KMS-11 (cell line): ENCODE measurements at regions not wholly inside any gene's neighbourhood (a gene's known extent, or its start where the extent isn't known, plus 50 kb on each side); places are given as distances from the start of the nearest gene placed in this dataset.
"Not testable (repeated sequence)": the region's sequence is repeated elsewhere in the genome, so short reads cannot be mapped to it uniquely, and the experiment has no call there.

Experiments
- H2AFZ ChIP-seq: fragments of 200-600 bp; sonication (generic); 2 replicates; pipeline ENCODE4 v1.6.1; 2016; ENCODE audit warnings: antibody characterized with exemption, mixed run types, low read depth
- H3K27ac ChIP-seq: fragments of 200-600 bp; sonication (generic); 2 replicates; pipeline ENCODE4 v1.6.1; 2016; ENCODE audit warnings: mild to moderate bottlenecking, mixed run types
- H3K27me3 ChIP-seq: fragments of 200-600 bp; sonication (generic); 2 replicates; pipeline ENCODE4 v1.6.1; 2017; ENCODE audit warnings: mild to moderate bottlenecking, low read depth, mixed run types, moderate library complexity; ENCODE audit not compliant: insufficient read depth
- H3K36me3 ChIP-seq: fragments of 200-600 bp; sonication (generic); 2 replicates; pipeline ENCODE4 v1.6.1; 2017; ENCODE audit warnings: mild to moderate bottlenecking, mixed run types; ENCODE audit not compliant: insufficient read depth
- H3K4me1 ChIP-seq: fragments of 200-600 bp; sonication (generic); 2 replicates; pipeline ENCODE4 v1.6.1; 2016; ENCODE audit warnings: mild to moderate bottlenecking, low read depth, mixed run types; ENCODE audit not compliant: poor library complexity, severe bottlenecking
- H3K4me2 ChIP-seq: fragments of 200-600 bp; sonication (generic); 2 replicates; pipeline ENCODE4 v1.7.0; 2016; ENCODE audit warnings: mild to moderate bottlenecking, mixed run types
- H3K4me3 ChIP-seq: fragments of 200-600 bp; sonication (generic); IDR thresholded peaks from 2 replicates; pipeline ENCODE4 v1.6.1; 2017; ENCODE audit warnings: low read depth, low read length, mixed read lengths; ENCODE audit not compliant: insufficient read depth
- H3K79me2 ChIP-seq: fragments of 200-600 bp; sonication (generic); 2 replicates; pipeline ENCODE4 v1.6.1; 2016; ENCODE audit warnings: low read depth, mixed run types; ENCODE audit not compliant: insufficient read depth
- H3K9ac ChIP-seq: fragments of 200-600 bp; sonication (generic); 2 replicates; pipeline ENCODE4 v1.6.1; 2016; ENCODE audit warnings: mild to moderate bottlenecking, mixed run types
- H4K20me1 ChIP-seq: fragments of 200-600 bp; sonication (generic); 2 replicates; pipeline ENCODE4 v1.6.1; 2016; ENCODE audit warnings: mild to moderate bottlenecking, mixed run types; ENCODE audit not compliant: insufficient read depth

- not testable (repeated sequence) for H3K9ac ChIP-seq, H4K20me1 ChIP-seq, H3K27ac ChIP-seq, H3K4me2 ChIP-seq, H3K79me2 ChIP-seq, H3K4me3 ChIP-seq, H3K4me1 ChIP-seq, H3K27me3 ChIP-seq, H3K36me3 ChIP-seq, H2AFZ ChIP-seq
These were observed 105.5 kb downstream of the PPIAL4A start for GRCh38 chr1:120995025-120995424.

- H3K4me1 ChIP-seq, H3K79me2 ChIP-seq, H3K9ac ChIP-seq, H3K27ac ChIP-seq, H3K27me3 ChIP-seq, H3K4me3 ChIP-seq, H3K4me2 ChIP-seq, H4K20me1 ChIP-seq, H2AFZ ChIP-seq, H3K36me3 ChIP-seq: not testable (repeated sequence)
These were observed 111.6 kb downstream of the PPIAL4A start for GRCh38 chr1:121001090-121001726.

- H3K4me3 ChIP-seq, H3K79me2 ChIP-seq, H4K20me1 ChIP-seq, H3K9ac ChIP-seq, H3K27ac ChIP-seq, H3K36me3 ChIP-seq, H3K4me1 ChIP-seq, H2AFZ ChIP-seq, H3K4me2 ChIP-seq, H3K27me3 ChIP-seq: not testable (repeated sequence)
These were observed 113.7 kb downstream of the PPIAL4A start for GRCh38 chr1:121003230-121003629.

- not testable (repeated sequence) for H4K20me1 ChIP-seq, H3K36me3 ChIP-seq, H3K4me3 ChIP-seq, H3K27ac ChIP-seq, H3K9ac ChIP-seq, H3K4me1 ChIP-seq, H2AFZ ChIP-seq, H3K79me2 ChIP-seq, H3K4me2 ChIP-seq, H3K27me3 ChIP-seq
These were observed 117.3 kb downstream of the PPIAL4A start for GRCh38 chr1:121006826-121007225.

GRCh38 chr1:121007755-121008154 is 118.2 kb downstream of the PPIAL4A start:
- H3K4me2 ChIP-seq, H3K27me3 ChIP-seq, H3K4me1 ChIP-seq, H4K20me1 ChIP-seq, H3K9ac ChIP-seq, H3K36me3 ChIP-seq, H3K79me2 ChIP-seq, H2AFZ ChIP-seq, H3K4me3 ChIP-seq, H3K27ac ChIP-seq: not testable (repeated sequence)

GRCh38 chr1:121008512-121009215 is 119.1 kb downstream of the PPIAL4A start:
- H2AFZ ChIP-seq, H3K79me2 ChIP-seq, H3K9ac ChIP-seq, H3K27ac ChIP-seq, H3K4me3 ChIP-seq, H3K36me3 ChIP-seq, H3K4me1 ChIP-seq, H3K4me2 ChIP-seq, H3K27me3 ChIP-seq, H4K20me1 ChIP-seq: not testable (repeated sequence)

GRCh38 chr1:121009216-121010057 is 119.9 kb downstream of the PPIAL4A start:
- not testable (repeated sequence) for H3K4me2 ChIP-seq, H3K27ac ChIP-seq, H3K4me1 ChIP-seq, H3K36me3 ChIP-seq, H3K4me3 ChIP-seq, H3K27me3 ChIP-seq, H3K79me2 ChIP-seq, H3K9ac ChIP-seq, H2AFZ ChIP-seq, H4K20me1 ChIP-seq

GRCh38 chr1:121010141-121010540 is 120.6 kb downstream of the PPIAL4A start:
- H4K20me1 ChIP-seq, H3K79me2 ChIP-seq, H3K9ac ChIP-seq, H3K4me1 ChIP-seq, H2AFZ ChIP-seq, H3K4me3 ChIP-seq, H3K36me3 ChIP-seq, H3K27ac ChIP-seq, H3K4me2 ChIP-seq, H3K27me3 ChIP-seq: not testable (repeated sequence)

GRCh38 chr1:121013181-121013580 is 123.6 kb downstream of the PPIAL4A start:
- H3K79me2 ChIP-seq, H3K4me1 ChIP-seq, H3K27me3 ChIP-seq, H4K20me1 ChIP-seq, H3K36me3 ChIP-seq, H2AFZ ChIP-seq, H3K9ac ChIP-seq, H3K4me2 ChIP-seq, H3K4me3 ChIP-seq, H3K27ac ChIP-seq: not testable (repeated sequence)
